Neuronal stem cell (in vitro differentiated cells): ENCODE measurements at regions not wholly inside any gene's neighbourhood (a gene's known extent, or its start where the extent isn't known, plus 50 kb on each side); places are given as distances from the start of the nearest gene placed in this dataset.

ENCODE experiments used
- DNase-seq: peaks from one replicate; pipeline ENCODE4 v3.0.0-alpha.2; 2013; ENCODE audit warnings: low spot score
- H2AFZ ChIP-seq: one replicate; pipeline ENCODE4 v1.6.1; 2013; ENCODE audit warnings: mild to moderate bottlenecking, low read length, inconsistent platforms
- H2AK5ac ChIP-seq: 2 replicates; pipeline ENCODE4 v1.6.1; 2013; ENCODE audit warnings: low read depth, mild to moderate bottlenecking, inconsistent platforms, low read length, moderate library complexity, mixed read lengths
- H2BK120ac ChIP-seq: 2 replicates; pipeline ENCODE4 v1.6.1; 2013; ENCODE audit warnings: low read depth, mild to moderate bottlenecking, inconsistent platforms, low read length, moderate library complexity, mixed read lengths
- H2BK12ac ChIP-seq: one replicate; pipeline ENCODE4 v1.6.1; 2013; ENCODE audit warnings: low read length, inconsistent platforms
- H2BK15ac ChIP-seq: 2 replicates; pipeline ENCODE4 v1.6.1; 2013; ENCODE audit warnings: mild to moderate bottlenecking, low read length, inconsistent platforms, mixed read lengths
- H2BK5ac ChIP-seq: one replicate; pipeline ENCODE4 v1.6.1; 2013; ENCODE audit warnings: inconsistent platforms, mild to moderate bottlenecking, low read length, moderate library complexity
- H3K14ac ChIP-seq: one replicate; pipeline ENCODE4 v1.6.1; 2013; ENCODE audit warnings: low read length, inconsistent platforms
- H3K18ac ChIP-seq: 2 replicates; pipeline ENCODE4 v1.6.1; 2013; ENCODE audit warnings: low read length, inconsistent platforms
- H3K23ac ChIP-seq: 2 replicates; pipeline ENCODE4 v1.6.1; 2013; ENCODE audit warnings: low read depth, mild to moderate bottlenecking, mixed read lengths, low read length, inconsistent platforms; ENCODE audit not compliant: poor library complexity
- H3K27ac ChIP-seq: replicated peaks from 3 replicates; pipeline ENCODE4 v1.5.1; 2013; ENCODE audit warnings: low read length, inconsistent platforms
- H3K27me3 ChIP-seq, 3 experiments: 2 replicates each; pipeline ENCODE4 v1.6.1; 2013; ENCODE audit warnings: low read length in 3 of 3, mild to moderate bottlenecking in 2 of 3, inconsistent platforms in 1 of 3, low read depth in 1 of 3, mixed read lengths in 1 of 3, moderate library complexity in 1 of 3; ENCODE audit not compliant: control insufficient read depth in 3 of 3, insufficient read depth in 3 of 3
- H3K36me3 ChIP-seq, 2 donors: replicated peaks in 1 of 2; 2 replicates each; pipeline ENCODE4 v1.6.1; 2013; ENCODE audit warnings: low read length in 2 of 2; ENCODE audit not compliant: control insufficient read depth in 2 of 2, insufficient read depth in 2 of 2
- H3K4ac ChIP-seq: 2 replicates; pipeline ENCODE4 v1.6.1; 2013; ENCODE audit warnings: inconsistent platforms, mild to moderate bottlenecking, low read length, moderate library complexity
- H3K4me1 ChIP-seq, 2 donors: 1 replicate in 1 of 2; 2 replicates in 1 of 2; pipeline ENCODE4 v1.6.1; 2013; ENCODE audit warnings: low read length in 2 of 2, low read depth in 1 of 2; ENCODE audit not compliant: control insufficient read depth in 2 of 2, insufficient read depth in 1 of 2
- H3K4me2 ChIP-seq: one replicate; pipeline ENCODE4 v1.6.1; 2013; ENCODE audit warnings: mild to moderate bottlenecking, low read length, inconsistent platforms; ENCODE audit not compliant: insufficient read depth, poor library complexity, severe bottlenecking
- H3K4me3 ChIP-seq, 2 donors: 2 replicates each; pipeline ENCODE4 v1.5.1; 2013; ENCODE audit warnings: low read length in 2 of 2, mild to moderate bottlenecking in 2 of 2, inconsistent platforms in 1 of 2, moderate library complexity in 1 of 2
- H3K79me1 ChIP-seq: one replicate; pipeline ENCODE4 v1.6.1; 2013; ENCODE audit warnings: low read depth, mild to moderate bottlenecking, inconsistent platforms, low read length, moderate library complexity
- H3K9ac ChIP-seq: one replicate; pipeline ENCODE4 v1.6.1; 2013; ENCODE audit warnings: mild to moderate bottlenecking, low read depth, low read length, inconsistent platforms; ENCODE audit not compliant: poor library complexity
- H3K9me3 ChIP-seq, 2 donors: replicated peaks in 1 of 2; 2 replicates each; pipeline versions ENCODE3 to v1.6.1; 2013; ENCODE audit warnings: low read length in 2 of 2, mild to moderate bottlenecking in 2 of 2, inconsistent platforms in 1 of 2, low read depth in 1 of 2, mixed read lengths in 1 of 2, moderate library complexity in 1 of 2; ENCODE audit not compliant: control insufficient read depth in 2 of 2, insufficient read depth in 1 of 2
- H4K8ac ChIP-seq: one replicate; pipeline ENCODE4 v1.6.1; 2013; ENCODE audit warnings: low read depth, mild to moderate bottlenecking, inconsistent platforms, low read length, moderate library complexity
- H4K91ac ChIP-seq: one replicate; pipeline ENCODE4 v1.6.1; 2013; ENCODE audit warnings: low read length, low read depth, mild to moderate bottlenecking, inconsistent platforms; ENCODE audit not compliant: poor library complexity
- WGBS, 2 donors: extraction: QIAGEN DNeasy Blood & Tissue Kit; methylation state at CpG; one replicate each; pipeline ENCODE4 v1.1.7; 2013; ENCODE audit warnings: missing lambda C conversion rate in 2 of 2, mixed read lengths in 1 of 2; ENCODE audit not compliant: insufficient read length in 2 of 2, insufficient replicate concordance in 1 of 2; ENCODE audit errors: extremely low coverage in 2 of 2; 5-methylcytosine and 5-hydroxymethylcytosine counted together

GRCh38 chr18:76750269-76750668 is 72.1 kb upstream of the ZNF236 start:
- Histone ChIP-seq H2AK5ac (no peak overlapping the region), H3K36me3 (no peaks in the 10 kb centered on the region), H3K18ac (no peak overlapping the region), H3K27me3 (no peaks in the 10 kb centered on the region), H2AFZ (no peak overlapping the region), H3K23ac (no peak overlapping the region), H2BK5ac (no peak overlapping the region), H3K9ac (no peak overlapping the region), H3K4ac (no peak overlapping the region), H3K4me2 (no peak overlapping the region), H3K79me1 (no peaks in the 10 kb centered on the region), H2BK15ac (no peak overlapping the region), H4K8ac (no peak overlapping the region), H2BK120ac (no peak overlapping the region), H3K4me1 (no peaks in the 10 kb centered on the region), H3K4me3 (no peak overlapping the region), H3K9me3 (peaks cover 12% of the 10 kb centered on the region in 2 donors), H2BK12ac (no peak overlapping the region), H3K14ac (no peak overlapping the region), H3K27ac (no peak overlapping the region), H4K91ac (no peak overlapping the region)
- DNase-seq, result no peak

- Histone ChIP-seq H3K27me3 (no peaks in the 10 kb centered on the region), H4K8ac (no peak overlapping the region), H3K4me2 (no peak overlapping the region), H4K91ac (no peak overlapping the region), H3K4ac (no peak overlapping the region), H3K23ac (no peak overlapping the region), H2AFZ (no peak overlapping the region), H2BK12ac (no peak overlapping the region), H2BK120ac (no peak overlapping the region), H3K9ac (no peak overlapping the region), H3K4me3 (no peak overlapping the region), H3K4me1 (no peaks in the 10 kb centered on the region), H3K27ac (no peak overlapping the region), H3K36me3 (no peaks in the 10 kb centered on the region), H2BK15ac (no peak overlapping the region), H2AK5ac (no peak overlapping the region), H3K79me1 (no peaks in the 10 kb centered on the region), H2BK5ac (no peak overlapping the region), H3K18ac (no peak overlapping the region), H3K9me3 (peaks cover 10 to 12% of the 10 kb centered on the region in 2 donors), H3K14ac (no peak overlapping the region)
- no peak for DNase-seq
- no CpG with 5 or more reads among the region's 1 CpG for WGBS, 2 donors
Observed at GRCh38 chr18:76747676-76748075, 74.7 kb upstream of the ZNF236 start.

- no peak overlapping the region for H3K27ac ChIP-seq
- H2BK5ac ChIP-seq, result no peak overlapping the region
- no peak overlapping the region for H2BK120ac ChIP-seq
- no peaks in the 10 kb centered on the region for H3K4me1 ChIP-seq
- H3K9ac ChIP-seq, result no peak overlapping the region
- peaks cover 0 to 3% of the 10 kb centered on the region in 2 donors for H3K9me3 ChIP-seq
- no peak overlapping the region for H2BK12ac ChIP-seq
- no peak overlapping the region for H3K18ac ChIP-seq
- H2AK5ac ChIP-seq, result no peak overlapping the region
- no peak overlapping the region for H2BK15ac ChIP-seq
- H3K36me3 ChIP-seq, result no peaks in the 10 kb centered on the region
- no peak overlapping the region for H3K14ac ChIP-seq
- H3K4ac ChIP-seq, result no peak overlapping the region
- H3K4me3 ChIP-seq, result no peak overlapping the region
- DNase-seq, result no peak
- no peak overlapping the region for H2AFZ ChIP-seq
- H4K8ac ChIP-seq, result no peak overlapping the region
- no CpG with 5 or more reads among the region's 3 CpGs for WGBS, 2 donors
- no peak overlapping the region for H3K4me2 ChIP-seq
- no peak overlapping the region for H3K23ac ChIP-seq
- no peaks in the 10 kb centered on the region for H3K79me1 ChIP-seq
- H3K27me3 ChIP-seq, result no peaks in the 10 kb centered on the region
- no peak overlapping the region for H4K91ac ChIP-seq
Observed at GRCh38 chr18:76741346-76741745, 81.0 kb upstream of the ZNF236 start.

GRCh38 chr18:76736309-76736708 is 86.0 kb upstream of the ZNF236 start:
- H2AFZ ChIP-seq, result no peak overlapping the region
- H2BK120ac ChIP-seq, result no peak overlapping the region
- peaks cover 0 to 3% (median 0%) of the 10 kb centered on the region in 3 experiments for H3K27me3 ChIP-seq
- H3K36me3 ChIP-seq, result no peaks in the 10 kb centered on the region
- no peak overlapping the region for H2BK15ac ChIP-seq
- no peak overlapping the region for H3K4ac ChIP-seq
- H3K4me1 ChIP-seq, result no peaks in the 10 kb centered on the region
- no peak overlapping the region for H3K9ac ChIP-seq
- H2AK5ac ChIP-seq, result no peak overlapping the region
- H3K27ac ChIP-seq, result no peak overlapping the region
- WGBS, 2 donors, result no CpG with 5 or more reads among the region's 18 CpGs
- no peak overlapping the region for H3K18ac ChIP-seq
- H3K23ac ChIP-seq, result no peak overlapping the region
- no peaks in the 10 kb centered on the region for H3K79me1 ChIP-seq
- DNase-seq, result no peak
- H3K14ac ChIP-seq, result no peak overlapping the region
- no peak overlapping the region for H2BK12ac ChIP-seq
- no peak overlapping the region for H3K4me2 ChIP-seq
- no peaks in the 10 kb centered on the region for H3K9me3 ChIP-seq
- no peak overlapping the region for H3K4me3 ChIP-seq
- H2BK5ac ChIP-seq, result no peak overlapping the region
- H4K8ac ChIP-seq, result no peak overlapping the region
- H4K91ac ChIP-seq, result no peak overlapping the region
